Neural cell (in vitro differentiated cells): ENCODE measurements at regions not wholly inside any gene's neighbourhood (a gene's known extent, or its start where the extent isn't known, plus 50 kb on each side); places are given as distances from the start of the nearest gene placed in this dataset.
"Not testable (repeated sequence)": the region's sequence is repeated elsewhere in the genome, so short reads cannot be mapped to it uniquely, and the experiment has no call there.

ENCODE experiments used
- H2AFZ ChIP-seq: fragments of 200-600, 300-800 bp; sonication (generic), shearing (Covaris generic); 2 replicates; pipeline ENCODE4 v1.6.0; 2014; ENCODE audit warnings: low read depth, mild to moderate bottlenecking, antibody characterized with exemption, low read length, moderate library complexity
- H3F3A ChIP-seq: fragments of 200-600 bp; shearing (Covaris generic); 2 replicates; pipeline ENCODE4 v1.6.1; 2016; ENCODE audit warnings: mild to moderate bottlenecking, moderate library complexity, mixed read lengths, antibody characterized with exemption, low read length; ENCODE audit not compliant: insufficient read depth, poor library complexity, severe bottlenecking
- H3K27ac ChIP-seq: fragments of 200-600, 300-800 bp; sonication (generic), shearing (Covaris generic); 2 replicates; pipeline ENCODE4 v1.5.1; 2014; ENCODE audit warnings: mild to moderate bottlenecking, low read length, moderate library complexity
- H3K27me3 ChIP-seq: fragments of 300-800, 200-600 bp; sonication (generic), shearing (Covaris generic); 2 replicates; pipeline ENCODE4 v1.6.0; 2014; ENCODE audit warnings: mild to moderate bottlenecking, low read depth, low read length, moderate library complexity; ENCODE audit not compliant: insufficient read depth
- H3K36me3 ChIP-seq: fragments of 300-800, 200-600 bp; sonication (generic), shearing (Covaris generic); 2 replicates; pipeline ENCODE4 v1.5.1; 2014; ENCODE audit warnings: mild to moderate bottlenecking, antibody characterized with exemption, low read length, moderate library complexity; ENCODE audit not compliant: insufficient read depth
- H3K4me2 ChIP-seq: fragments of 300-800, 200-600 bp; sonication (generic), shearing (Covaris generic); 2 replicates; pipeline ENCODE4 v1.6.0; 2014; ENCODE audit warnings: mild to moderate bottlenecking, low read length
- H3K4me3 ChIP-seq: fragments of 300-800, 200-600 bp; sonication (generic), shearing (Covaris generic); 2 replicates; pipeline ENCODE4 v1.5.1; 2014; ENCODE audit warnings: mild to moderate bottlenecking, low read length, moderate library complexity
- H3K79me2 ChIP-seq: fragments of 200-600 bp; shearing (Covaris generic); replicated peaks from 2 replicates; pipeline ENCODE4 v1.6.0; 2014; ENCODE audit warnings: mild to moderate bottlenecking, low read length, moderate library complexity; ENCODE audit not compliant: insufficient read depth
- H3K9ac ChIP-seq: fragments of 300-800, 200-600 bp; sonication (generic), shearing (Covaris generic); 2 replicates; pipeline ENCODE4 v1.6.1; 2016; ENCODE audit warnings: mild to moderate bottlenecking, low read length, mixed read lengths
- H3K9me2 ChIP-seq: fragments of 200-600 bp; shearing (Covaris generic); 2 replicates; pipeline ENCODE4 v1.6.1; 2016; ENCODE audit warnings: mild to moderate bottlenecking, low read length, mixed read lengths; ENCODE audit not compliant: insufficient read depth
- H3K9me3 ChIP-seq: fragments of 200-600, 300-800 bp; sonication (generic), shearing (Covaris generic); 2 replicates; pipeline ENCODE4 v1.6.1; 2016; ENCODE audit warnings: mild to moderate bottlenecking, mixed run types, low read length, moderate library complexity, mixed read lengths
- H4K20me1 ChIP-seq: fragments of 200-600 bp; shearing (Covaris generic); 2 replicates; pipeline ENCODE4 v1.6.1; 2016; ENCODE audit warnings: mild to moderate bottlenecking, mixed run types; ENCODE audit not compliant: insufficient read depth
- EP300 ChIP-seq: fragments of 450-650 bp; conservative IDR thresholded peaks from 2 replicates; pipeline ENCODE4 v1.6.1; 2014; ENCODE audit warnings: antibody characterized with exemption, mild to moderate bottlenecking, moderate library complexity; ENCODE audit not compliant: poor library complexity, severe bottlenecking
- EZH2 ChIP-seq: fragments of 200-600, 300-800 bp; shearing (Covaris generic), sonication (generic); IDR thresholded peaks from 2 replicates; pipeline ENCODE4 v1.6.1; 2014; ENCODE audit warnings: antibody characterized with exemption, low read length, borderline replicate concordance, mild to moderate bottlenecking; ENCODE audit not compliant: insufficient read depth, poor library complexity, severe bottlenecking
- MXI1 ChIP-seq: fragments of 450-650 bp; conservative IDR thresholded peaks from 2 replicates; pipeline ENCODE4 v1.6.1; 2014; ENCODE audit warnings: antibody characterized with exemption, mild to moderate bottlenecking; ENCODE audit not compliant: poor library complexity, severe bottlenecking
- POLR2AphosphoS5 ChIP-seq: IDR thresholded peaks from 2 replicates; pipeline ENCODE4 v1.6.1; 2012
- RAD21 ChIP-seq: fragments of 450-650 bp; conservative IDR thresholded peaks from 2 replicates; pipeline ENCODE4 v1.6.1; 2014; ENCODE audit warnings: antibody characterized with exemption, mild to moderate bottlenecking, moderate library complexity
- SMC3 ChIP-seq: fragments of 450-650 bp; conservative IDR thresholded peaks from 2 replicates; pipeline ENCODE4 v1.6.1; 2014; ENCODE audit warnings: antibody characterized with exemption, mild to moderate bottlenecking, moderate library complexity; ENCODE audit not compliant: poor library complexity
- TAF1 ChIP-seq: IDR thresholded peaks from 2 replicates; pipeline ENCODE4 v1.6.1; 2012; ENCODE audit warnings: low read depth
- TF ChIP-seq, protein P1 (sequence below): IDR thresholded peaks from 2 replicates; pipeline ENCODE4 v1.6.1; 2012; ENCODE audit warnings: borderline replicate concordance
- TF ChIP-seq, protein P2 (sequence below): fragments of 450-650 bp; IDR thresholded peaks from 2 replicates; pipeline ENCODE4 v1.5.1; 2014; ENCODE audit warnings: antibody characterized with exemption, mild to moderate bottlenecking, moderate library complexity; ENCODE audit not compliant: poor library complexity, severe bottlenecking

DNA sequence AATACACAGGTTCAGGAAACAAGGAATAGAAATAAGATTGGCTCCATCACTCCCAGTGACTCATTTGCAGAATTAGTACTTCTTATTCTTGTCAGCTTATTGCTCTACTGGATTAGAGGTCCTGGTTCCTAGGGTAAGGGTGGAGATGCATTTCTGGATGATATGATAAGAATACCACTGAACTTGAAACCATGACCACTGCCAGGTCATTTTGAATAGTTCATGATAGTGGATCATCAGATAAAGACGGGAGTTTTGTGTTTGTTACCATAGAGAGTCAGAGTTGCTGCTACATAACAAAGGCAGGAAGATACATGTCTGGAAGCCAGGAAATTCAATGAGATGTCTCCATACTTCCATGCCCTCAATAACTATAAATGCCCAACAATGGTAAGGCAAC lies 109.2 kb upstream of the FAT1 start:
- H3K9me3 ChIP-seq, result no peaks in the 10 kb centered on the region
- no peak overlapping the region for H3K9ac ChIP-seq
- no peak overlapping the region for H2AFZ ChIP-seq
- no peak overlapping the region for H3K4me3 ChIP-seq
- H3K27ac ChIP-seq, result no peak overlapping the region
- H3K79me2 ChIP-seq, result no peaks in the 10 kb centered on the region
- H4K20me1 ChIP-seq, result no peaks in the 10 kb centered on the region
- no peaks in the 10 kb centered on the region for H3F3A ChIP-seq
- no peaks in the 10 kb centered on the region for H3K9me2 ChIP-seq
- TF ChIP-seq TAF1 (no peak), POLR2AphosphoS5 (no peak)
- no peak overlapping the region for H3K4me2 ChIP-seq
- no peaks in the 10 kb centered on the region for H3K36me3 ChIP-seq
- no peaks in the 10 kb centered on the region for H3K27me3 ChIP-seq

DNA sequence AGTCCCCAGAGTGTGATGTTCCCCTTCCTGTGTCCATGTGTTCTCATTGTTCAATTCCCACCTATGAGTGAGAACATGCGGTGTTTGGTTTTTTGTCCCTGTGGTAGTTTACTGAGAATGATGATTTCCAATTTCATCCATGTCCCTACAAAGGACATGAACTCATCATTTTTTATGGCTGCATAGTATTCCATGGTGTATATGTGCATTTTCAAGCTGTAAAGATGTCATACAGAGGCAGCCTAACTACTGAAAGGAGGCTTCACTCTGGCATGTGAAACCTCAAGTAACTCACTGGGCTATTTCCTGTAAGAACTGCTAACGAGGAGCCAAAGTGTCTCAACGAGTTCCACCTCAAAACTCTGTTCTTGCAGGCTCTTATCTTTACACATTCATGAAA lies 113.8 kb upstream of the FAT1 start:
- not testable (repeated sequence) for H2AFZ ChIP-seq, H3K9me3 ChIP-seq, H3K9me2 ChIP-seq, H3K4me2 ChIP-seq, H3K4me3 ChIP-seq, H3K79me2 ChIP-seq, H3K27ac ChIP-seq, H4K20me1 ChIP-seq, H3K27me3 ChIP-seq, H3K9ac ChIP-seq, H3F3A ChIP-seq, H3K36me3 ChIP-seq

DNA sequence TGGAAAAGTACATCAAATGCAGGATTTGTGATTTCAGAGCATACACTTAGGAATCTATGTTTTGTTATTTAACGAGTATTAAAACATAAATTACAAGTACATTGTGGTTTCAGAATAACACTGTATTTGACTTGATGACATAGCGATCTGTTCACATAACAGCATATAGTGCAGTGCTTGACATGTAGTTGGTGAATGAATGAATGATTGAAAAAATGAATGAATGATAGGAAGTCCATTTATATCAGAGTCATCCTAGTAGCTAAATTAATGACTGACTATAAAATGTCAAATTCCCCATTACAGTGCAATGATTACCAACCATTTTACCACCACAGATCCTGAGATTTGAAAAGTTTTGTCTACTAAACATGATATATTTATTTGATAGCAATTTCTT lies 114.6 kb upstream of the FAT1 start:
- H3K79me2 ChIP-seq, result no peaks in the 10 kb centered on the region
- no peak overlapping the region for H3K27ac ChIP-seq
- TF ChIP-seq, protein P1, sequence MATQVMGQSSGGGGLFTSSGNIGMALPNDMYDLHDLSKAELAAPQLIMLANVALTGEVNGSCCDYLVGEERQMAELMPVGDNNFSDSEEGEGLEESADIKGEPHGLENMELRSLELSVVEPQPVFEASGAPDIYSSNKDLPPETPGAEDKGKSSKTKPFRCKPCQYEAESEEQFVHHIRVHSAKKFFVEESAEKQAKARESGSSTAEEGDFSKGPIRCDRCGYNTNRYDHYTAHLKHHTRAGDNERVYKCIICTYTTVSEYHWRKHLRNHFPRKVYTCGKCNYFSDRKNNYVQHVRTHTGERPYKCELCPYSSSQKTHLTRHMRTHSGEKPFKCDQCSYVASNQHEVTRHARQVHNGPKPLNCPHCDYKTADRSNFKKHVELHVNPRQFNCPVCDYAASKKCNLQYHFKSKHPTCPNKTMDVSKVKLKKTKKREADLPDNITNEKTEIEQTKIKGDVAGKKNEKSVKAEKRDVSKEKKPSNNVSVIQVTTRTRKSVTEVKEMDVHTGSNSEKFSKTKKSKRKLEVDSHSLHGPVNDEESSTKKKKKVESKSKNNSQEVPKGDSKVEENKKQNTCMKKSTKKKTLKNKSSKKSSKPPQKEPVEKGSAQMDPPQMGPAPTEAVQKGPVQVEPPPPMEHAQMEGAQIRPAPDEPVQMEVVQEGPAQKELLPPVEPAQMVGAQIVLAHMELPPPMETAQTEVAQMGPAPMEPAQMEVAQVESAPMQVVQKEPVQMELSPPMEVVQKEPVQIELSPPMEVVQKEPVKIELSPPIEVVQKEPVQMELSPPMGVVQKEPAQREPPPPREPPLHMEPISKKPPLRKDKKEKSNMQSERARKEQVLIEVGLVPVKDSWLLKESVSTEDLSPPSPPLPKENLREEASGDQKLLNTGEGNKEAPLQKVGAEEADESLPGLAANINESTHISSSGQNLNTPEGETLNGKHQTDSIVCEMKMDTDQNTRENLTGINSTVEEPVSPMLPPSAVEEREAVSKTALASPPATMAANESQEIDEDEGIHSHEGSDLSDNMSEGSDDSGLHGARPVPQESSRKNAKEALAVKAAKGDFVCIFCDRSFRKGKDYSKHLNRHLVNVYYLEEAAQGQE, result no peak
- TF ChIP-seq TAF1 (no peak), MXI1 (no peak), RAD21 (no peak), POLR2AphosphoS5 (no peak), EP300 (no peak), SMC3 (no peak), EZH2 (no peak)
- TF ChIP-seq, protein P2, sequence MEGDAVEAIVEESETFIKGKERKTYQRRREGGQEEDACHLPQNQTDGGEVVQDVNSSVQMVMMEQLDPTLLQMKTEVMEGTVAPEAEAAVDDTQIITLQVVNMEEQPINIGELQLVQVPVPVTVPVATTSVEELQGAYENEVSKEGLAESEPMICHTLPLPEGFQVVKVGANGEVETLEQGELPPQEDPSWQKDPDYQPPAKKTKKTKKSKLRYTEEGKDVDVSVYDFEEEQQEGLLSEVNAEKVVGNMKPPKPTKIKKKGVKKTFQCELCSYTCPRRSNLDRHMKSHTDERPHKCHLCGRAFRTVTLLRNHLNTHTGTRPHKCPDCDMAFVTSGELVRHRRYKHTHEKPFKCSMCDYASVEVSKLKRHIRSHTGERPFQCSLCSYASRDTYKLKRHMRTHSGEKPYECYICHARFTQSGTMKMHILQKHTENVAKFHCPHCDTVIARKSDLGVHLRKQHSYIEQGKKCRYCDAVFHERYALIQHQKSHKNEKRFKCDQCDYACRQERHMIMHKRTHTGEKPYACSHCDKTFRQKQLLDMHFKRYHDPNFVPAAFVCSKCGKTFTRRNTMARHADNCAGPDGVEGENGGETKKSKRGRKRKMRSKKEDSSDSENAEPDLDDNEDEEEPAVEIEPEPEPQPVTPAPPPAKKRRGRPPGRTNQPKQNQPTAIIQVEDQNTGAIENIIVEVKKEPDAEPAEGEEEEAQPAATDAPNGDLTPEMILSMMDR, result no peak

More for the DNA sequence above, 114.6 kb upstream of the FAT1 start:
- no peaks in the 10 kb centered on the region for H4K20me1 ChIP-seq
- H3K4me3 ChIP-seq, result no peak overlapping the region
- no peaks in the 10 kb centered on the region for H3F3A ChIP-seq
- no peak overlapping the region for H3K4me2 ChIP-seq
- no peaks in the 10 kb centered on the region for H3K27me3 ChIP-seq
- H3K36me3 ChIP-seq, result no peaks in the 10 kb centered on the region
- H3K9me3 ChIP-seq, result peaks cover 1% of the 10 kb centered on the region
- no peak overlapping the region for H2AFZ ChIP-seq
- no peak overlapping the region for H3K9ac ChIP-seq
- H3K9me2 ChIP-seq, result no peaks in the 10 kb centered on the region
